WTC11 (cell line): ENCODE measurements at regions not wholly inside any gene's neighbourhood (a gene's known extent, or its start where the extent isn't known, plus 50 kb on each side); places are given as distances from the start of the nearest gene placed in this dataset.

Experiments
- CREM ChIP-seq: sonication (generic); formaldehyde crosslinking; IDR thresholded peaks from 2 replicates; pipeline ENCODE4 v1.8.1; 2022; ENCODE audit warnings: mild to moderate bottlenecking, missing genetic modification reagents, moderate library complexity
- IRF2 ChIP-seq: sonication (generic); formaldehyde crosslinking; IDR thresholded peaks from 2 replicates; pipeline ENCODE4 v1.8.0; 2022; ENCODE audit warnings: low read depth, missing genetic modification reagents, borderline replicate concordance
- OVOL2 ChIP-seq: fragments of 250-450 bp; sonication (Bioruptor Pico); IDR thresholded peaks from 2 replicates; pipeline ENCODE4 v1.9.0; 2021; ENCODE audit warnings: mild to moderate bottlenecking, borderline replicate concordance
- ZNF416 ChIP-seq: fragments of 250-450 bp; sonication (Bioruptor Pico); IDR thresholded peaks from 2 replicates; pipeline ENCODE4 v1.9.0; 2021; ENCODE audit warnings: mild to moderate bottlenecking, inconsistent platforms
- TF ChIP-seq, protein P1 (sequence below): fragments of 200-600 bp; IDR thresholded peaks from 2 replicates; pipeline ENCODE4 v1.8.0; 2022; ENCODE audit warnings: antibody characterized with exemption

- no peak for TF ChIP-seq CREM (CRISPR knock-in tag)
- TF ChIP-seq, protein P1, sequence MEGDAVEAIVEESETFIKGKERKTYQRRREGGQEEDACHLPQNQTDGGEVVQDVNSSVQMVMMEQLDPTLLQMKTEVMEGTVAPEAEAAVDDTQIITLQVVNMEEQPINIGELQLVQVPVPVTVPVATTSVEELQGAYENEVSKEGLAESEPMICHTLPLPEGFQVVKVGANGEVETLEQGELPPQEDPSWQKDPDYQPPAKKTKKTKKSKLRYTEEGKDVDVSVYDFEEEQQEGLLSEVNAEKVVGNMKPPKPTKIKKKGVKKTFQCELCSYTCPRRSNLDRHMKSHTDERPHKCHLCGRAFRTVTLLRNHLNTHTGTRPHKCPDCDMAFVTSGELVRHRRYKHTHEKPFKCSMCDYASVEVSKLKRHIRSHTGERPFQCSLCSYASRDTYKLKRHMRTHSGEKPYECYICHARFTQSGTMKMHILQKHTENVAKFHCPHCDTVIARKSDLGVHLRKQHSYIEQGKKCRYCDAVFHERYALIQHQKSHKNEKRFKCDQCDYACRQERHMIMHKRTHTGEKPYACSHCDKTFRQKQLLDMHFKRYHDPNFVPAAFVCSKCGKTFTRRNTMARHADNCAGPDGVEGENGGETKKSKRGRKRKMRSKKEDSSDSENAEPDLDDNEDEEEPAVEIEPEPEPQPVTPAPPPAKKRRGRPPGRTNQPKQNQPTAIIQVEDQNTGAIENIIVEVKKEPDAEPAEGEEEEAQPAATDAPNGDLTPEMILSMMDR: no peak
- no peak for TF ChIP-seq IRF2 (CRISPR knock-in tag)
- no peak for TF ChIP-seq OVOL2 (CRISPR knock-in tag)
- TF ChIP-seq ZNF416 (CRISPR knock-in tag): no peak
Measured at GRCh38 chr10:128642023-128642422, 515.8 kb upstream of the MKI67 start.
